ENCODE measurements at regions not wholly inside any gene's neighbourhood (a gene's known extent, or its start where the extent isn't known, plus 50 kb on each side); places are given as distances from the start of the nearest gene placed in this dataset.
"Not testable (repeated sequence)": the region's sequence is repeated elsewhere in the genome, so short reads cannot be mapped to it uniquely, and the experiment has no call there.

DNA sequence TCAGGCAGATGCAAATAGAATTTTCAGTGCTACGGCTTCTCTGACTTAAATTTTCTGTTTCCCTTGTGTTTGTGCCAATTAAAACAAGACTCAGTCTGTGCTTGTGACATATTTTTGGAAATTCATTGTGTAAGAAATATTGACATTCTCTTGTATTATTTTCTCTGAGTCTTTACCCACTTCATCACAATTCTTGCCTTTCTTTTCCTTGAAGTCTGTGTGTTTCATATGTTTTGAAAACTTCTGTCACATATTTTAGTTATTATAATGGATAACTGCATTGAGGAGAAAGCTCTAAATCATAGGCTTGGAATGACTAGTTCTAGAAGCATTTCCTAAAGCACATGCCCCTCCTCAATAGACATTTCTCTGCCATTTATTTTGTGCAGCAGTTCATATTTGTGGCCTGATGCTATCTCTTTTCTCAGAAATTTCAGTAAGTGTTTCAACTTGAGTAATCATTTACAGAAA is 206.6 kb downstream of the PALM2AKAP2 start:
- no peak for DNase-seq

- DNase-seq: no peak
Observed at GRCh38 chr9:109989296-109989695, 209.3 kb downstream of the PALM2AKAP2 start.

GRCh38 chr9:109990541-109990940 is 210.5 kb downstream of the PALM2AKAP2 start:
- no peak for DNase-seq

DNA sequence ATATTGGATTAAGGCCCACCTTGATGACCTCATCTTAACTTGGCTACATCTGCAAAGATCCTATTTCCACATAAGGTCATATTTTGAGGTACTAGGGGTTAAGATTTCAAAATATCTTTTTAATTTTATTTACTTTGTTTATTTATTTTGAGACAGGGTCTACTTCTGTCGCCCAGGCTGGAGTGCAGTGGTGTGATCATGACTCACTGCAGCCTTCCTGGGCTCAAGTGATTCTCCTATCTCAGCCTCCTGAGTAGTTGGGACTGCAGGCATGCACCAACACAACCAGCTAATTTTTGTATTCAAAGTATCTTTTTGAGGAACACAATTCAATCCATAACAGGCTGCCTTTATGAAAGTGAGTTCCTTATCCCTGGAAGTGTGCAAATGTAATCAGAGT is 212.3 kb downstream of the PALM2AKAP2 start:
- no peak for DNase-seq

- no peak for DNase-seq
Observed at GRCh38 chr9:109993250-109993978, 213.4 kb downstream of the PALM2AKAP2 start.

- no peak for DNase-seq
Observed at GRCh38 chr9:109994141-109994540, 213.8 kb downstream of the C9orf152 start.

DNA sequence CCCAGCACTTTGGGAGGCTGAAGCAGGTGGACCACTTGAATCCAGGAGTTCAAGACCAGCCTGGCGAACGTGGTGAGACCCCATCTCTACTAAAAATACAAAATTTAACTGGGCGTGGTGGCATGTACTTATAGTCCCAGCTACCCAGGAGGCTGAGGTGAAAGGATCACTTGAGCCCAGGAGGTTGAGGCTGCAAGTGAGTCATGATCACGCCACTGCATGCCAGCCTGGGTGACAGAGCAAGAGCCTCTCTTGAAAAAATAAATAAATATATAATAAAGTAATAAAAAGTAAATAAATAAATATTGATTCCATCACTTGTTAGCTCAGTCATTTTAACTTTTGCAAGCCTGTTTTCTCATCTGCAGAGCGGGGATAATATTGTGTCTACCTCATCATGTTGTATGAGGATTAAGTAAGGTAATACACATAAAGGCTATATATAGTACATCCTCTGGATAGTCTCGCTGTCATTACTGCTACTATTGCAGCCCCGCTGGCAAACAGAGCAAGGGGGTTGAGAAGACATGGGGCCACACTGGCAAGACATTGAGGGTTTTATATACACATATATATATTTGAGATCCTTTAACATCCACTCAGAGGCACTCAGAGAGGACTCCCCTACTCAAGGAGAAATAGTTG is 210.9 kb downstream of the C9orf152 start:
- DNase-seq: no peak

GRCh38 chr9:109997682-109998081 is 210.3 kb downstream of the C9orf152 start:
- DNase-seq: no peak

GRCh38 chr9:110005521-110005920 is 202.4 kb downstream of the C9orf152 start:
- not testable (repeated sequence) for DNase-seq

- DNase-seq: no peak
Observed at GRCh38 chr9:110006657-110007056, 201.3 kb downstream of the C9orf152 start.

DNA sequence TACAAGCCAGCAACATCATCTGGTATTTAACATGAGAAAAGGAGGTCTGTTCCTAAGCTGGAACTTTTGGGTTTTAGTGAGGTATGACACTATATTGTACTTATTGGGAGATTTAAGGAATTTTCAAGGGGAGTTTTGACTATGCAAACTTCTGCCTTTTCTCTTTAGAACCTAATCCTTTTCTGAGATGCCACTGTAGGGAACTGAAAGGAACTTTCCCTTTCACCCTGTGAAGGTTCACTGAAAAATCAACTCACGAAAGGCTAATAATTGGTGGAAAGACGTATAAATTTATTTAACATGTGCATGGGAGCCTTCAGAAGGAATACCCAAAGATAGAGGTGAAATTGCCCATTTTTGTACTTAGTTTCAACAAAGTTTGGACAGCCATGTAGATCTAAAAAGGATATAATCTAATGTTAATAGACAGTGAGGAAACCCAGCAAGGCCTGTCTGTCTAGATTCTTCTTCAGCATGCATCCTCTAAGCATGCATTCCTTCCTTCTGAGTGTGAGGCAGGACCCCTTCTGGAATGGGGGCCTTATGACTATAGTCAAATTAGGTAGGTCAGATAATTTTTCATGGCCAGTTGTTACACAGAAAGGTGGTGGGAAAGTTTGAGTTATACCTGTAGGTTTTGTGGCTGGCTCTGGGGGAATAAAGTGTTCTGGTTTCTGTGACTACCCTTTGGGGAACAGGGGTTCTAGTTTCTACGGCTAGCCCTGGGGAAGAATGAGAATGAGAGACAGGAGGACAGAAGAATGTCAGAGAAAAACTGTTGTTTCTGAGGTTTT is 200.3 kb downstream of the C9orf152 start:
- DNase-seq: no peak

DNA sequence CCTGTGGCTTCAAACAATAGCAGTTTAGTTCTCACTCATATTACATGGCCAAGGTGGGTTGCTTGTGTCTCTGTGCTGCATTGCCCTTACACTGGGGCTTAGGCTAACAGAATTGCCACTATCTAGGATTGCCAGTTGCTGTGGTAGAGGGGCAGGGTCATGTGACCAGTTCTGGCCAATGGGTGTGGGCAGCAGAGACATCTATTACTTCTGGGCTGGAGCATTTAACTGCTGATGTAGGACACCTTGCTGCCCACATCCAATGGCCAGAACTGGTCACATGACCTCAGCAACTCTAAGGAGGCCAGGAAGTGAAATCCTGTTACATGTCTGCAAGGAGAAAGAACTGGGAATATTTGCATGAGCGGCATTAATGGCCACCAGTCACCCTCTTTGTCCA is 199.3 kb downstream of the C9orf152 start:
- DNase-seq: no peak

DNA sequence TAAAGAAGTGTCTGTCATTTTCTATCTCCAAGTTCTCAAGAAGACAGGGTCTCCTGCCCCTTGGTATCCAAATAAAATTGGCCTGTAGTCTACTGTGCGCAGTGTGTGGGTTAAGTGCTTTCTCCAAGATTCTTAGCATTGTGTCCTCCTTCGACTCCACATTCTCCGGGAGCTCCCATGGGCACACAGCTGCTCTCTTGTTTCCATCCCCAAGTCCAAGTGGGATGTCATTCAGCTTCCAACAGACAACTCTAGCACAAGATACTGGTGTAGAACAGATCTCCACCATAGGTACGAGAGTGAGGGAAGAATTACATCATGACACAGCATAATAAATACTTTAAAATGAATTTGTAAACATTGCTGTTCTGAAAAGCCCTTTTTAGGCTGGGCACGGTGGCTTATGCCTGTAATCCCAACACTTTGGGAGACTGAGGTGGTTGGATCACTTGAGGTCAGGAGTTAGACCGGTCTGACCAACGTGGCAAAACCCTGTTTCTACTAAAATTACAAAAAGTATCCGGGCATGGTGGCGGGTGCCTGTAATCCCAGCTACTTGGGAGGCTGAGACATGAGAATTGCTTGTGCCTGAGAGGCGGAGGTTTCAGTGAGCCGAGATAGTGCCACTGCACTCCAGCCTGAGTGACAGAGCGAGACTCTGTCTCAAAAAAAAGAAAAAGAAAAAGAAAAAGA is 196.2 kb downstream of the C9orf152 start:
- DNase-seq: no peak

- no peak for DNase-seq
Observed at GRCh38 chr9:110013064-110013463, 194.9 kb downstream of the C9orf152 start.

- no peak for DNase-seq
Observed at GRCh38 chr9:110015759-110016158, 192.2 kb downstream of the C9orf152 start.

DNA sequence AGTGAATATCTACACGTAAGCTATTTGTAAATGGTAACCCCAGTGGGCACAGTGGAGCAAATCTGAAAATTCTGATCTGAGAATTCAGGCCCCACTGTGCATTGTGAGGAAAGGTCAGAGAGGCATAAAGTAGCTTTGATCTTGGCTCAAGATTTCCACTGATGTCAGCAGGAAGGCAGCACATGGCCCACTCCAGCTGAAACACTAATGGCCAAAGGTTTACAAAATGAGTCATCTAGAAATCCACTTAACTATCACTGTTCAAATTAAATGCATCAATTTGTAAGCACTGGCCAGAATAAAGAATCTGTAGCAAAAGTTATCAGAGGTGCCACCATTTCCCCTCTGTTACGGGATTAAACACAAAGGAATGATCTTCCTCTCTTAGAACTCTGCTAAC is 191.6 kb downstream of the C9orf152 start:
- no peak for DNase-seq

DNA sequence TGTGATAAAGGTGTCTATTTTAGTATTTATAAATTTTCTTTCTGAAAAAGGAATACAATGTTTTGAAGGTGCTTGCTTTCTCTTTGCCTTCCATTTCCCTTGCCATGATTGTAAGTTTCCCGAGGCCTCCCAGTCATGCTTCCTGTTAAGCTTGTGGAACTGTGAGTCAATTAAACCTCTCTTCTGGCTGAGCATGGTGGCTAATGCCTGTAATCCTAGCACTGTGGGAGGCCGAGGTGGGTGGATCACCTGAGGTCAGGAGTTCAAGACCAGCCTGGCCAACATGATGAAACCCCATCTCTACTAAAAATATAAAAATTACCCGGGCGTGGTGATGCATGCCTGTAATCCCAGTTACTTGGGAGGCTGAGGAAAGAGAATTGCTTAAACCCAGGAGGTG is 187.7 kb downstream of the C9orf152 start:
- not testable (repeated sequence) for DNase-seq

GRCh38 chr9:110021891-110022290 is 186.1 kb downstream of the C9orf152 start:
- no peak for DNase-seq

- DNase-seq: not testable (repeated sequence)
Observed at GRCh38 chr9:110023221-110023620, 184.7 kb downstream of the C9orf152 start.

GRCh38 chr9:110025551-110026170 is 182.3 kb downstream of the C9orf152 start:
- DNase-seq: no peak

- peak; percentile 66 for DNase-seq
Observed at GRCh38 chr9:110027671-110028081, 180.3 kb downstream of the C9orf152 start.

- no peak for DNase-seq
Observed at GRCh38 chr9:110028271-110028670, 179.7 kb downstream of the C9orf152 start.

- DNase-seq: no peak
Observed at GRCh38 chr9:110028676-110029075, 179.3 kb downstream of the C9orf152 start.

All from NCI-H748 treated with DMSO at 0.1 percent for 48 hours (cell line).